HPDE6-E6E7 (cell line): ENCODE measurements at regions not wholly inside any gene's neighbourhood (a gene's known extent, or its start where the extent isn't known, plus 50 kb on each side); places are given as distances from the start of the nearest gene placed in this dataset.

Experiments
- DNase-seq: peaks from one replicate; pipeline ENCODE4 v3.0.0; 2011; ENCODE audit warnings: missing footprints; ENCODE audit errors: extremely low spot score

DNA sequence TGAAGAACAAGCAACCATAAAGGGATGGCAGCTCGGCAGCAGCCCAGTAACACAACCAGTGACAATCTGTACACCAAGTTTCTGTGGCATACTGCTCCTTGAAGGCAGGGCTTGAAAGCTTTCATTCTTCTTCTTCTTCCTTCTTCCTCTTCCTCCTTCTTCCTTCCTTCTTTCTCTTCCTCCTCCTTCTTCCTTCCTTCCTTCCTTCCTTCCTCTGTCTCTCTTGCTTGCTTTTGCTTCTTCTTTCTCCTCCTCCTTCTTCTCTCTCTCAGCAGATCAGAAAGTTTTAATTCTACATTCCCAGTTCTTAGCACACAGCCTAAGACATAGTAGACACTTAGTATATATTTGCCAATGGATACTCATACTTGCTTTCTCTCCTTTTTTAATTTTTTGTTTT, 95.9 kb downstream of the GLUL start:
- DNase-seq: no peak

- no peak for DNase-seq
Measured at GRCh38 chr1:182293119-182293589, 98.4 kb downstream of the GLUL start.

GRCh38 chr1:182292193-182292741, 99.3 kb downstream of the GLUL start:
- no peak for DNase-seq

DNA sequence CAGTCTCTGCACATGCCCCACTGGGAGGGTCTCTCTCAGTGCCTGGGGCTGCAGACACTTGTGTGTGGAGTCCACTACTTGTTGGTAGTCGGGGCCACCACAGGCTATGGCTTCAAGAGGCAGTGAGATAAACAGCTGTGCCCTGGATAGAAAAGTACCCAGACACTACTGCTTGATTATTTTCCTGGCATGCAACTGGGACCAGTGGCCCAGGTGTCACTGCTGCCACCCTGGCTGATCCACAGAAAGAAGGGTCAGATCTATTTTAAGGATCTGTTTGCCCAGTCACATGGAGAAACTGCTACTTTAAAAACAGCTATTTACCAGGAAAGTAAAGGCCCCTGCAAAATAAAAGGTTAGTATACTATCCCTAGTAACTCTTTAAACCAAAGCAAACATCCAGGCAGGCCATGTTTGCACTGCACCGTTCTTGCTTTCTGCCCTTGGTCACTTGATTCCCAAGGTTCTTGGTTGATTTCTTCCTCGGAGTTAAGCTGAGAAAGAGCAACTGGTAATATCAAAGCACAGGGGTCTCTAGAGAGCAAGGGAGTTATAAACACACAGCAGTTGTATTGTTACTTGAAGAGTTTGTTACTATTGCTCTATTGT, 99.9 kb downstream of the GLUL start:
- DNase-seq: no peak

DNA sequence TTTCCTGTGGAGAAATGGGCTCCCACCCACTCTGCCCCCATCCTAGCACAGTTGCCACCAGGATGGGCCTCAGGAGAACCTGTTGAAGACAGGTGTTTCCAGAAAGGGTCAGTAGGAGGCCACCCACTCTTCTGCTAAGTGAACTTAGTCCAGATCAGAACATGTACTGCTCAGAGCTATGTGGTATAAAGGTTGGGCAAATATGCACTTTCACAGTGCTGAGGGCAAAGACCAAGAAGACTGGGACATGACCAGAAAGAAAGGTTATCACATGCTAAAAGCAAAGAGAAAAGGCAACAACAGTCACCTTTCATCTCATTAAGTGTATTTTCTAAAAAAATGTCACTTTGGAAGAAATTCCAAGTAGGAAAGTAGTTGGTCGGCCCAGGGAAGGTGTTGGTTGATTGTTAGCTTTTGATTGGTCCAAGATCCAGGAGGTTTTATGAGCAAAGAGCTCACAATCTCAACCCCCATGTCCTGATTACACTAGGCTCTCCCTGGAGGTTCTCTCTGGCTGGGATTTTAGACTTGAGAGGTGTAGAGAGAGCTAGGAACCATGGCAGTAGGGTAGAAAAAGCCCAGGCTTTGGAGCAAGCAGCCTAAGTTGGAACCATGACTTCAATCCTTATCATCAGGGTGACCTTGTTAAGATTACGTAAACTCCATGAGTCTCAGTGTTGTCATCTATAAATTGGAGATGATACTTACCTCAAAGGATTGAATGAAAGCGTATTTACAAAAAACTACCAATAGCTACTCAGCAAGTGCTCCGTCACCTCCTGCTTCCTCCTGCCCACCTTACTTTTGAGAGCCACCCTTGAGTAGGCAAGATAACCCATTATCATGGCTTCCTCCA, 102.6 kb downstream of the GLUL start:
- DNase-seq: no peak

GRCh38 chr1:182286761-182287160, 104.8 kb downstream of the GLUL start:
- DNase-seq: no peak

GRCh38 chr1:182283746-182284544, 107.6 kb downstream of the GLUL start:
- no peak for DNase-seq

DNA sequence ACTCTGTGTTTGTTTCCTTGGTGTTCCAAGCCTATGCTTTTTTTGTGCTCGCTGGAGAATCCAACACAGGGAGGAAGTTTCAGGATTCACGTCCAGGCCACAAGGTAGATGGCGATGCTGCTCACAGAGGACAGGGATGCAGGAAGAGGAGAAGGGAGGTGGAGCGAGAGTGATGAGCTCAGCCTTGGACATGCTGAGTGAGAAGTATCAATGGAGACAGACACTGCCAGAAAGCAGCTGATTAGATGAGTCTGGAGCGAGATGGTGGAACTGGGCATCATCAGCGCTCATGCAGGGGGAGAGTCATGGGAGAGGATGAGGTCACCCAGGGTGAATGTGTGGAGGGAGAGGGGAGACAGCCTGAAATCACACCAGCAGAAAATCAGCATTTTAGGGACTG, 110.0 kb downstream of the GLUL start:
- no peak for DNase-seq

DNA sequence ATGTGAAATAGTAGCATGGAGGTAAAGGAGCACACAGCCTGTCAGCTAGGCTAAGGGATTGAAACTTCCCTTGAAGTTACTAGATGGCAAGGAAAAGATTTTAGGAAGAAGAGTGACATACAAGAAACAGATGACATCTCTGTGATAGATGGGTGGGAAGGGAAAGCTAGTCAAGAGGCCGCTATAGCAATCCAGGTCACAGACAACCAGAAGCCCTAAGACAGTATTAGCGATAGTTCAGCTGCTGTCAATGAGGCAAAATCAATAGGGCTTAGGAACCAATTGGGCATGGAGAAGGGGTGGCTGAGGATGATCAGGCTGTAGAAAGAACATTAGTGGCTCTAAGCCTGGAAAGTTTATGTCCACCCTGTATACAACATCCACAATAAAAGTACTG, 111.1 kb downstream of the GLUL start:
- DNase-seq: no peak

DNA sequence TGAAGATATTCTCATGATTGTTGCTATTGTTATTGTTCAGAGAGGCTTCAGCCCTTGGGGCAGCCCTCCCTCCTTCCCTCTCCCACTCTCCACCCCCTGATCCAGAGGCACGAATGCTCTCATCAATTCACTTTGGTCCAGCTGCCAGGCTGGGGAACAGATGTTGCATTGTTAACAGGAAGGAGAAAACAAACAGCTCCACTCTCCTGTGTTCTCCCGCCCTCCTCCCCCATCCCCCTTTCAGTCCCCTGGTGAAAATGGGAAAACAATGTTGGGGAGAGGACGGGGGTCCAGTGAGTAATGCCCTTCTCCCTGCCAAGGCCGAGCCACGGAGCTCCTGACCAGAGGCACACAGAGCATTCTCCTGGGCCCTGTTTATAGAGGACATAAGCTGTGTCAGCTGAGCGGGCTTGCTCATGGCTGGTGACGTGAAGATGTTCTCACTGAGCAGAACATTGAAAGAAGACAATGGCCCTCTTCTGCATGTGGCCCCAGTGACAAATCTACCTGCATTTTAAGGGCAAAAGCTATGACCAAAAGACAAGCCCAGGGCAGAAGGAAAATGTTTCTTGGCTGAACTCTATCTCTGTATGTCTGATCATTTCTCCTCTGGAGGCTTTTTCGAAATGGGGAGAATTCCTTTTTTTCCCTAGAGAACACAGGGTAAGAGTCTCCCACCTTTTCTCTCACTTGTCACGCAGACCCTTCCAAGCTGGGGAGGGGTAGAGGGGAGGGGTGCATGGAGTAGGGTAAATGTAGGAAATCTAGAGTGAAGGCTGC, 111.7 kb downstream of the GLUL start:
- no peak for DNase-seq

DNA sequence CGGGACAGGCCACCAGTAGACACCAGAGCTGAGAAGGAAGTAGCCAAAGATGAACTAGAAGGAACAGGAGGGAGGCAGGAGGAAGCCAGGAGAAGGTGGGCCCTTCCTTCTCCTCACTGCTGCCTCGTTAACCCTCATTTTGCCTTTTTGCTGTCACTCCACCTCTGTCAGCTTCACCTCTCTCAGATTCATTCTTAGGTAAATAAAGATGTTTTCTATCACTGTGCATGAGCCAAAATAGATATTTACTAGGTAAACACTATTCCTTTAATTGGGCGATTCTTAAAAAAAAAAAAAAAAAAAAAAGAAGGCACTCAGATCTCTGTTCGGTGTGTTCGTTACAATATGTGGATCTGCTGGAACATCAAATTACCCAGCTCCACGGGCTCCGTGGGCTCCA, 112.3 kb downstream of the GLUL start:
- no peak for DNase-seq

DNA sequence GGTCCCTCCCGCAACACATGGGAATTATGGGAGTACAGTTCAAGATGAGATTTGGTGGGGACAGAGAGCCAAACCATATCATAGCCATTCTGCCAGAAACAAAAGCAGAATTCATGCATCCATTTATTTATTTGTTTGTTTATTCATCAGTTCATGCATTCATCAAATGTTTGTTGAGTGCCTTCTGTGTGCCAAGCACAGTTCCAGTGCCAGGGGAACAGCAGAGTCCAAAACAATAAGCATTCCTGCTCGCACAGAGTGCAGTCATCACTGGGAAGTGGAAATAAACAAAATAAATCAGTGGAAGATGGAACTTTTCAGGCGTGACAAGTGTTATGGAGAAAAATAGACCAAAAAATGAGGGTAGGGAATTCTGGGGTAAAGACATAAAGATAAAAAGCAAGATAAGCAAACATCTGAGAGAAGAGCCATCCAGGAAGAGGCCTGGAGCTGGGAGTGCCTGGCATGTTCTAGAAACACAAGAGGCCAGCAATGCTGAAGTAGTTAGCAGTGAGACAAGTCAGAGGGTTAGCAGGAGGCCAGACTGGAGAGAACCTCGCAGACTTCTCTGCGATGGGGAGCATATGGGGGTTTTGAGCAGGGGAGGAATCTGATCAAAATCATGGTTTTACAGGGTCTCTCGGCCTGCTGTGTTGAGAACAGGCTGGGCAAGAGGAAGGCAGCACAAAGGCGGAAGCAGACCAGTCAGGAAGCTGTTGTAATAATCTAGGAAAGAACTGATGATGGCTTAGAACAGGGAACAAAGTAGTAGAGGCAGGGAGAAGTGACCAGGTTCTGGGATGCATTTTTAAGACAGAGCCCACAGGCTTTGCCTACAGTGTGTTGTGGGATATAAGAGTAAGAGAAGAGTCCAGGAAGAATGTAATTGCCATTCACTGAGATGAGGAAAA, 113.2 kb downstream of the GLUL start:
- DNase-seq: no peak

DNA sequence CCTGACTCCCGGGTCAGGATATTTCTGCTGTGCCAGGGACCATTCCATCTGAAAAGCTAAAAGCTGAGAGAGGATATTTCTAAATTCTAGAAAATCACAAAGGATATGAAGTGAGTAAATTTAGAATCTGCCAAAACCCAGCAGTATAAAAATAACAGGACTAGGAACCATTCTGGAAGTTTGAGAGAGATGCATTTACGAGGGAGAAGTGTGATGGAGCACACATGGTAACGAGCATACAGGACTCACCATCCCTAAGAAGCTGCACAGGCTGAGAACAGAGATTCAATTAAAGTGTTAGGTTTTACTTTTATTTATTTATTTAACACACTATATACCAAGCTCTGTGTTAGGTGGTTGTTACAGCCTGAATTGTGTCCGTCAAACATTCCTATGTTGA, 116.3 kb downstream of the GLUL start:
- DNase-seq: no peak

- no peak for DNase-seq
Measured at GRCh38 chr1:182274618-182275017, 117.0 kb downstream of the GLUL start.

- no peak for DNase-seq
Measured at GRCh38 chr1:182270731-182271130, 120.9 kb downstream of the GLUL start.

DNA sequence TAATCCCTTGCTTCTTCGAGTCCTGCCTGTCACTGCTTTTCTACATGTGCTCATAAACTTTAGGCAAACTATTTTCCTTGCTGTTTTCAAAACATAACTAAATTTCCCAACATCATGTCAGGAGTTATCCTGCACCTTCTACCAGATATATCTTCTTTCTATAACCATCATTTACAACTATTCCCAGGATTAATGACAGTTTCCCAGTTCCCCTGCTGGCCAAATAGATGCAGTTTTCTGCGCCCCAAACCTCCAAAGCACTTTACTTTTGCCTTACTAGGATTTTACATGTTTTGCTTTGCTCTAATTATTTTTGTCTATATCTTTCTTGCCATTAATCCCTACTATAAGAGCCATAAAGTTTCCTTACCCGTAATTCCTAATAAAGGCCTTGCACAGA, 122.5 kb downstream of the GLUL start:
- DNase-seq: no peak

GRCh38 chr1:182268669-182269068, 122.9 kb downstream of the GLUL start:
- no peak for DNase-seq

DNA sequence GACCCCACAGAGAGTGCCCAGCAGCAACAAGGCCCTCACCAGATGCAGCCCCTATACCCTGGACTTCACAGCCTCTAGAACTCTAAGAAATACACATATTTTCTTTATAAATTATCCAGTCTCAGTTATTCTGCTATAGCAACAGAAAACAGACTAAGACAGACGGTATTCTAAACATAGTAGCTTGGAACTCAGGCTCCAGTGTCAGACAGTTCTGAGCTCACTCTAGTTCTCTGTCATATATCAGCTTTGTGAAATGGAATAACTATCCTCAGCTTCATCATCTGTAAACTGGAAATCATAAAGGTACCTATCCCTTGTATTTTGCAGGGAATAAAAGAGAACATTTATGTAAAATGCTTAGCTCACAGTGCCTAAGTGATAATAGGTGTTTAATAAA, 127.4 kb downstream of the GLUL start:
- DNase-seq: no peak

GRCh38 chr1:182263706-182264105, 127.9 kb downstream of the GLUL start:
- no peak for DNase-seq

- no peak for DNase-seq
Measured at GRCh38 chr1:182262425-182262824, 129.2 kb downstream of the GLUL start.
